ENCODE measurements at regions not wholly inside any gene's neighbourhood (a gene's known extent, or its start where the extent isn't known, plus 50 kb on each side); places are given as distances from the start of the nearest gene placed in this dataset.

- DNase-seq (ENCODE audit: low spot score): no peak
Observed at GRCh38 chr6:123747515-123747914, 56.1 kb upstream of the NKAIN2 start.

- no peak for DNase-seq (ENCODE audit: low spot score)
Observed at GRCh38 chr6:123745895-123746294, 57.8 kb upstream of the NKAIN2 start.

GRCh38 chr6:123744840-123745239 lies 58.8 kb upstream of the NKAIN2 start:
- no peak for DNase-seq (ENCODE audit: low spot score)

GRCh38 chr6:123742626-123743025 lies 61.0 kb upstream of the NKAIN2 start:
- DNase-seq (ENCODE audit: low spot score): no peak

- no peak for DNase-seq (ENCODE audit: low spot score)
Observed at GRCh38 chr6:123733180-123733579, 70.5 kb upstream of the NKAIN2 start.

- DNase-seq (ENCODE audit: low spot score): no peak
Observed at GRCh38 chr6:123716506-123716905, 79.8 kb upstream of the TRDN start.

- DNase-seq (ENCODE audit: low spot score): peak; percentile 52
Observed at GRCh38 chr6:123715006-123715863, 78.5 kb upstream of the TRDN start.

GRCh38 chr6:123712831-123713230 lies 76.1 kb upstream of the TRDN start:
- DNase-seq (ENCODE audit: low spot score): no peak

- DNase-seq (ENCODE audit: low spot score): no peak
Observed at GRCh38 chr6:123702943-123703342, 66.2 kb upstream of the TRDN start.

GRCh38 chr6:123687864-123688263 lies 51.1 kb upstream of the TRDN start:
- DNase-seq (ENCODE audit: low spot score): no peak

Measured in LoVo (cell line).